K562 (cell line): ENCODE measurements at regions not wholly inside any gene's neighbourhood (a gene's known extent, or its start where the extent isn't known, plus 50 kb on each side); places are given as distances from the start of the nearest gene placed in this dataset.

ENCODE experiments used
- CBX3 ChIP-seq, 2 experiments: IDR thresholded peaks; 1 replicate in 1 of 2; 2 replicates in 1 of 2; pipeline ENCODE4 v1.6.1; 2012; ENCODE audit warnings: inconsistent platforms in 2 of 2, low read length in 2 of 2, borderline replicate concordance in 1 of 2, control low read depth in 1 of 2
- GABPB1 ChIP-seq: sonication (generic); formaldehyde crosslinking; IDR thresholded peaks from 2 replicates; pipeline ENCODE4 v1.8.0; 2022; ENCODE audit warnings: mild to moderate bottlenecking, missing genetic modification reagents
- HDAC2 ChIP-seq: fragments of 450-650 bp; IDR thresholded peaks from 2 replicates; pipeline ENCODE4 v1.6.1; 2016; ENCODE audit warnings: mild to moderate bottlenecking
- MAFF ChIP-seq: IDR thresholded peaks from 2 replicates; pipeline ENCODE4 v1.6.1; 2012; ENCODE audit warnings: low read length, improper control_type of control experiment
- MYC ChIP-seq, 2 experiments: fragments of 250-450 bp in 1 of 2; sonication (Bioruptor Pico) in 1 of 2; IDR thresholded peaks; 2 replicates each; pipeline versions ENCODE4 v1.5.1 to v1.6.1; 2012 to 2021; ENCODE audit warnings: low read depth in 2 of 2, borderline replicate concordance in 1 of 2, improper control_type of control experiment in 1 of 2, low read length in 1 of 2, mild to moderate bottlenecking in 1 of 2, moderate library complexity in 1 of 2
- NCOA6 ChIP-seq: fragments of 450-650 bp; IDR thresholded peaks from 2 replicates; pipeline ENCODE4 v1.6.1; 2017; ENCODE audit warnings: mild to moderate bottlenecking
- SETDB1 ChIP-seq: IDR thresholded peaks from one replicate; pipeline ENCODE4 v1.6.1; 2012; ENCODE audit warnings: low read length, control low read depth, inconsistent platforms
- ZNF133 ChIP-seq: fragments of 250-450 bp; sonication (Bioruptor Pico); IDR thresholded peaks from 2 replicates; pipeline ENCODE4 v1.4.0; 2020; ENCODE audit warnings: mild to moderate bottlenecking
- ZNF253 ChIP-seq: fragments of 250-450 bp; sonication (Bioruptor Pico); conservative IDR thresholded peaks from 2 replicates; pipeline ENCODE4 v1.6.1; 2021; ENCODE audit warnings: mild to moderate bottlenecking
- ZNF780A ChIP-seq: fragments of 250-450 bp; sonication (Bioruptor Pico); IDR thresholded peaks from 2 replicates; pipeline ENCODE4 v1.5.0; 2021; ENCODE audit warnings: mild to moderate bottlenecking
- TF ChIP-seq, protein P1 (sequence below), 2 experiments: fragments of 450-650 bp in 1 of 2; sonication (generic) in 1 of 2; formaldehyde crosslinking in 1 of 2; IDR thresholded peaks in 1 of 2; conservative IDR thresholded peaks in 1 of 2; 2 replicates each; pipeline versions ENCODE4 v1.6.1 to v1.8.1; 2016 to 2023; ENCODE audit warnings: mild to moderate bottlenecking in 2 of 2, moderate library complexity in 2 of 2, inconsistent platforms in 1 of 2, missing genetic modification reagents in 1 of 2
- TF ChIP-seq, protein P2 (sequence below): sonication (generic); formaldehyde crosslinking; IDR thresholded peaks from 2 replicates; pipeline ENCODE4 v1.8.1; 2023; ENCODE audit warnings: mild to moderate bottlenecking, missing genetic modification reagents
- TF ChIP-seq, protein P3 (sequence below): fragments of 200-800 bp; sonication (Bioruptor generic); IDR thresholded peaks from 2 replicates; pipeline ENCODE4 v1.6.1; 2017; ENCODE audit warnings: missing genetic modification characterization, missing compliant biosample characterization
- TF ChIP-seq, protein P4 (sequence below), 2 experiments: IDR thresholded peaks in 1 of 2; conservative IDR thresholded peaks in 1 of 2; 2 replicates each; pipeline ENCODE4 v1.6.1; 2016; ENCODE audit warnings: low read depth in 2 of 2, mild to moderate bottlenecking in 1 of 2, missing compliant biosample characterization in 1 of 2, missing genetic modification characterization in 1 of 2, moderate library complexity in 1 of 2
- TF ChIP-seq, protein P5 (sequence below): fragments of 250-450 bp; sonication (Bioruptor Pico); IDR thresholded peaks from 2 replicates; pipeline ENCODE4 v1.5.0; 2021; ENCODE audit warnings: mild to moderate bottlenecking, moderate library complexity

DNA sequence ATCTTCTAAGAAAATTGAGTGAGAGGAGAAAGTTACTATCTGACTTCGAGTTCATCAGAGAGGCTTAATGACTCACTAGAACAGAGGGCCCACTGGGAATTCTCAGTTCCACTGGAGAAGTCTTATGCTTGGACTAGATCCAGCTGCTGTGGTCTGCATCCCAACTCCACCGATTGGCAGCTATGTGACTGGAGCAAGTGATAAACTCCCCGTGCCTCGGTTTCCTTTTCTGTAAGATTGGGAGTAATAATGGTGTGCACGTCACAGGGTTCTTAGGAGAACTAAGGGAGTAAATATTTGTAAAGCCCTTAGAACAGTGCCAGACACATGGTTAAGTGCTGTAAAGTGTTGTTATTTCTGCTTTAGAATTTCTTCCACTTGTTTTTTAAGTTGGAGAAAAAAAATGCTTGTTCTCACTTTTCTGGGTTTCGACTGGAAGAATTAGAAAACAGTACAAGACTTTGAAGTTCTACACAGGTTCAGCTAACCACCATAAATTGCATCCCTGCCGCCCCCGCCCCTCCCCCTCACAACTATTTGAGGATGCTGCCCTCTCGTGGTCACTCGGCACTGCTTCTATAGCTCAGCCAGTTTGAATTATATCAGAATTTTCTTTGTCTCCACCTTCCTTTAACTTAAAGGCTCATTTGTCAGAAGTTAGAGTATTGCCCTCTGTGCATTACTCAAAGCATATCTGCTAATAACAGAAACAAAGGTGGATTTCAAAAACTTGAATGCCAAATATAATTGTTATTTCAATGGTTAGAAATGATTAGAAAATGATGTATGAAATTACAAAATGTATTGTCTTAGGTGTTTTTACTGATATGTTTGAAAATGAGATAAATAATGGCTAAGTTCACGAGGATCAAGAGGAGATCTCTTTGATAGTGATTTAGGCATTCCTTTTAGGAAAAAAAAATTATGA lies 95.0 kb upstream of the IFNGR1 start (continued):
- TF ChIP-seq ZNF780A (no peak), HDAC2 (no peak), MAFF (no peak), GABPB1 (no peak), ZNF133 (CRISPR knock-in tag) (no peak), ZNF253 (CRISPR knock-in tag) (no peak), CBX3 (IDR thresholded peaks at IDR 0.05; ENCODE audit: borderline replicate concordance in 1 of 2, low read length in 2 of 2) (no peak), SETDB1 (no peak), NCOA6 (no peak), MYC (IDR thresholded peaks at IDR 0.05; ENCODE audit: low read depth, low read length) (no peak), MYC (CRISPR knock-in tag; IDR thresholded peaks at IDR 0.05; ENCODE audit: borderline replicate concordance, low read depth) (no peak)
- TF ChIP-seq, protein P1, sequence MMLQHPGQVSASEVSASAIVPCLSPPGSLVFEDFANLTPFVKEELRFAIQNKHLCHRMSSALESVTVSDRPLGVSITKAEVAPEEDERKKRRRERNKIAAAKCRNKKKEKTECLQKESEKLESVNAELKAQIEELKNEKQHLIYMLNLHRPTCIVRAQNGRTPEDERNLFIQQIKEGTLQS (IDR thresholded peaks at IDR 0.05): no peak
- TF ChIP-seq, protein P1 (CRISPR knock-in tag; conservative IDR thresholded peaks at IDR 0.05): no peak
- TF ChIP-seq, protein P2, sequence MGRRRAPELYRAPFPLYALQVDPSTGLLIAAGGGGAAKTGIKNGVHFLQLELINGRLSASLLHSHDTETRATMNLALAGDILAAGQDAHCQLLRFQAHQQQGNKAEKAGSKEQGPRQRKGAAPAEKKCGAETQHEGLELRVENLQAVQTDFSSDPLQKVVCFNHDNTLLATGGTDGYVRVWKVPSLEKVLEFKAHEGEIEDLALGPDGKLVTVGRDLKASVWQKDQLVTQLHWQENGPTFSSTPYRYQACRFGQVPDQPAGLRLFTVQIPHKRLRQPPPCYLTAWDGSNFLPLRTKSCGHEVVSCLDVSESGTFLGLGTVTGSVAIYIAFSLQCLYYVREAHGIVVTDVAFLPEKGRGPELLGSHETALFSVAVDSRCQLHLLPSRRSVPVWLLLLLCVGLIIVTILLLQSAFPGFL (CRISPR knock-in tag): no peak
- TF ChIP-seq, protein P3, sequence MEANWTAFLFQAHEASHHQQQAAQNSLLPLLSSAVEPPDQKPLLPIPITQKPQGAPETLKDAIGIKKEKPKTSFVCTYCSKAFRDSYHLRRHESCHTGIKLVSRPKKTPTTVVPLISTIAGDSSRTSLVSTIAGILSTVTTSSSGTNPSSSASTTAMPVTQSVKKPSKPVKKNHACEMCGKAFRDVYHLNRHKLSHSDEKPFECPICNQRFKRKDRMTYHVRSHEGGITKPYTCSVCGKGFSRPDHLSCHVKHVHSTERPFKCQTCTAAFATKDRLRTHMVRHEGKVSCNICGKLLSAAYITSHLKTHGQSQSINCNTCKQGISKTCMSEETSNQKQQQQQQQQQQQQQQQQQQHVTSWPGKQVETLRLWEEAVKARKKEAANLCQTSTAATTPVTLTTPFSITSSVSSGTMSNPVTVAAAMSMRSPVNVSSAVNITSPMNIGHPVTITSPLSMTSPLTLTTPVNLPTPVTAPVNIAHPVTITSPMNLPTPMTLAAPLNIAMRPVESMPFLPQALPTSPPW: peak; percentile 88
- TF ChIP-seq, protein P4, sequence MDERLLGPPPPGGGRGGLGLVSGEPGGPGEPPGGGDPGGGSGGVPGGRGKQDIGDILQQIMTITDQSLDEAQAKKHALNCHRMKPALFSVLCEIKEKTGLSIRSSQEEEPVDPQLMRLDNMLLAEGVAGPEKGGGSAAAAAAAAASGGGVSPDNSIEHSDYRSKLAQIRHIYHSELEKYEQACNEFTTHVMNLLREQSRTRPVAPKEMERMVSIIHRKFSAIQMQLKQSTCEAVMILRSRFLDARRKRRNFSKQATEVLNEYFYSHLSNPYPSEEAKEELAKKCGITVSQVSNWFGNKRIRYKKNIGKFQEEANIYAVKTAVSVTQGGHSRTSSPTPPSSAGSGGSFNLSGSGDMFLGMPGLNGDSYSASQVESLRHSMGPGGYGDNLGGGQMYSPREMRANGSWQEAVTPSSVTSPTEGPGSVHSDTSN (CRISPR knock-in tag; IDR thresholded peaks at IDR 0.05; ENCODE audit: low read depth): no peak
- TF ChIP-seq, protein P4 (tag; conservative IDR thresholded peaks at IDR 0.05; ENCODE audit: low read depth): peak; percentile 41
- TF ChIP-seq, protein P5, sequence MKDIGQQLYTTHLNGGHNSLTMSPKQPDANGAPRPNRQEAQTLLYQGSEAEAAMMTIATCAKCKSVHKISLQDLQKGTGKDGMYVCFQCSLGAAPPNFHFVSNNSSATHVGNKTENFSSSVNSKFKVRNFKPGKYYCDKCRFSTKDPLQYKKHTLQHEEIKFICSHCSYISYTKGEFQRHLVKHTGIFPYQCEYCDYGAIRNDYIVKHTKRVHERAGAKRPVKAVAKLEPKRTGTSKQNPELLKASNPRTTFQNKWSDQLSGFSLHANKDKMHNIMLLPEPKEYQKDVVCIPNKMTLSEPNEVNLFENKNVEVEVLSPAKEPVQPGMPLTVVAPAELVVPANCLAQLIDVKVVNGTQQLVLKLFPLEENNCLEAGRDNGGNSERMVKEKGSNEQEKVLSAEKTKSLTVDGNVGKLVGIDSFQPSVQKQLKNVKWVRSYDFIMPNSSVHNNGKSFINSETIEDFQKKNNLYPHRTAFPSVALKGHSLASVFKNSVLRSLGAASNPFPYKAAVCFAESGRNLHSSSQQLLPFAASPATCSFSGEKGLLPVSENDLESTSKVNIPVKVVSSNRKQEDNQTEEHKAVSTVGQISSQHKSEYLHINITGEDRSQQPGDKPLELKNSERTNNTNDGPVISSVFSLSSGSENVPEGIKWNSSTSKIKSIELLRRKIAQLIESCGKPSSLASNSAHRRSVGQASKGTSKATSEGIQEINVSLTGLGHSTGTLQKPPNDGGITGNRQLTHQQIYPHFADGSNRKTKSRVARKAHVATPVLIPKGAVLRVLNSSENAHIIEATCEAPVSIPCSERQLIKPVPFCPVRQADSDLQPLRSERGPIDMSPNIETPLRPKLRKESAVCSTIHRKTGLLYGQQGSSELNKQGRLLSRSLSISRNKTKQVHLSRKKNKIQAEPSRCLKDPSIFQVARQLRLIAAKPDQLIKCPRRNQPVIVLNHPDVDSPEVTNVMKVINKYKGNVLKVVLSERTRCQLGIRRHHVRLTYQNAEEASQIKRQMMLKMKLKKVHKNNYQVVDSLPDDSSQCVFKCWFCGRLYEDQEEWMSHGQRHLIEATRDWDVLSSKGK (CRISPR knock-in tag): no peak
